ENCODE measurements at regions not wholly inside any gene's neighbourhood (a gene's known extent, or its start where the extent isn't known, plus 50 kb on each side); places are given as distances from the start of the nearest gene placed in this dataset.
"Not testable (repeated sequence)": the region's sequence is repeated elsewhere in the genome, so short reads cannot be mapped to it uniquely, and the experiment has no call there.

DNA sequence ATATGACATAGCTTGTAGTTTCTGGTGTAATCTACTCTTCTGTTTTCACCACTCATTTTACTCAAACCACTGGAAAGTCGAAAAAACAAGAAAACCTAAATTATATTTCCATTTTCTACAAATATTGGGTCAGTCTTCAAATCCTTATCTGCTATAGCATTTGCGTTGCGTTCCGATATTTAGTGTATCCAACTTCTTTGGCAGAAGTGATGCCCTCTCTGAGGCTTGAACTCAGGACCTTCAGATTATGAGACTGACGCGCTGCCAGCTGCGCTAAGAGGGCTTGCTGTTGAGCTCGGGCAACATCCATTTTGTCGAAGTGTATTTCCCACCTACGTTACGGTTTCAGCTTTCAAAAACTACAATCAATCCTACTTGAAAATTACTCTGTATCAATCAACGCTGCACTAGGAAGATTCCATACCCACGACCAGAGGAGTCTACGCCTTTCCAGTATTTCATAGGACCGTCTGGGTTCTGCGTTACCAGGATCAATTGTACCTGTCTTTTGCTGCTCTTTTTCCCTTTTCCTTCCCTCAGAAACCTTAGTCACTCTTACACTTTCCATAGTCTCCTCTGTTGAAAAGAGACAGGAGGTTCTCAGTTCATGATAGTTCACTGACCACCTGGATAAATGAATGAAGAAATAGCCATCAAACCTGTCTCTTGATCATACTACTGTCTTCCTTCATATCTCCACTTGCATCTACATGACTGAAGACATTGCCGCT, 140.5 kb upstream of the ZNF322 start:
- not testable (repeated sequence) for DNase-seq (ENCODE audit: low spot score)

DNA sequence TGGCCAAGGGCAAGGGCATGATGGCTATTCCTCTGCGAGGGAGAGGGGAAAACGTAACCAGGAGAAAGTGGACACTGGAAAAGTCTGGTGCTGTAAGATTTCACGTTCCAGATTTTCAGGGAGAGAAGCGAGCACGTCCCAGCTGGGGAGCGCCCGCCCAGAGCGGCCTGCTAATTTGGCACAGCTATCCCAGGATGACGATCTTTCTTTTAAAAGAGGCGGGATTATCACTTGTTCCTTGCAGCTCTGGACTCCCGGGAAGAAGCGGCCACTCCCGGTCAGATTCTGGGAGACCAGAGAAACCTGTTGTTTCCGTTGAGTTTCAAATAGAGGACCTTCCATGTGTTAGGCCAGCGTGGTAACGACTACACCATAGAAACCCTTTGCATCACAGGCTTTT, 144.2 kb upstream of the ZNF322 start:
- DNase-seq (ENCODE audit: low spot score): not testable (repeated sequence)

DNA sequence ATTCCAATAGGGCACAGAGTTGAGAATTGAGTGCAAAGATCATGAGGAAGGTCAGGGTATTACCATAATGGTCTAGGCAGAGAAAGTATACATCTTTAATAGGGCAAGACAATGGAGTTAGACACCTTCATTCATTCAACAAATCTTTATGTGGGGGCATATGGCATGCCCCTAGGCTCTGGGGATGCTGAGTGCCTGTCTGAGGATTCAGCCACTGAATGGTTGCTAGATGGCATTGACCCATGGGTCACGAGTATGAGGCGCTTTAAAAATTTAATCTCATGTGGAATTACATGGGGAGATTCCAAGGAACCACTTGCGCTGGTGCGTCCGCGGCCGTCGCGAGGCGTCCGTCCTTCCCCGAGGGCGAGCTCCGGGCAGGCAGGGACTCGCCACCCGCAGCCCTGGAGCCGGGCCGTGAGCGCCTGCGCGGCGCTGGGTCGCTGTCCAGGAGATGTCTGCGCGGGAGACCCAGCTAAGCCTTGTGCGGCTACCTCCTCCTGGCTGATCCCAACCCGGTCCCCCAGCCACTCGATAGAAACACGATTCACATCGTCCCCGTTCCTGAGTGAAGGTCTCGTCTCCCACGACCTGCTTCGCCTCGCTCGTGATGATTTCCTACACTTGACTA, 152.1 kb upstream of the ZNF322 start:
- DNase-seq (ENCODE audit: low spot score): not testable (repeated sequence)

DNA sequence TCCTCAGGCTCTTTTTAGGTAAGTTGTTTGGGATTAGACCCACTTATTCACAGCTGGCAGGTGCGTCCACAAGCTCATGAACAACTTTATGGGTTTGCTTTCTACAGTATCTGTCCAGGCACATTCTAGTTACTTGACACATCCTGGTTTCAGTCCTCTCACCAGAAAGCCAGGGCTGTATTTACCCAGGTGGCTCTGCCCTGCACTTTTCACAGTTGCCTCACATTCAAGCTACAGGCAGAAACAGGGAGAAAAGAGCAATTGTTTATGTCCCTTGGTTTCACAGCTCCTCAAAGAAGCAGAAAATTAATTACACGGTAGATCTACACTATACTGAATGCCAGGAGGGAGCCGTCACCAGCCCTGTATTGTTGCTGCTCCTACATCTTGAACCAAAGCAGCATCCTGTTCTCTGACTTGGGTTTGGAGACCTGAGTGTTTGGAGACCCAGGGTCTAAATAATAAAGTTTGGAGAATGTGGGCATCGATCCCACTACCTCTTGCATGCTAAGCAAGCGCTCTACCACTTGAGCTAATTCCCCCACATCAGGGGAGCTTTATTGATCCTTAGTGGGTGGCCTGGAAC, 159.2 kb upstream of the ZNF322 start:
- DNase-seq (ENCODE audit: low spot score): not testable (repeated sequence)

DNA sequence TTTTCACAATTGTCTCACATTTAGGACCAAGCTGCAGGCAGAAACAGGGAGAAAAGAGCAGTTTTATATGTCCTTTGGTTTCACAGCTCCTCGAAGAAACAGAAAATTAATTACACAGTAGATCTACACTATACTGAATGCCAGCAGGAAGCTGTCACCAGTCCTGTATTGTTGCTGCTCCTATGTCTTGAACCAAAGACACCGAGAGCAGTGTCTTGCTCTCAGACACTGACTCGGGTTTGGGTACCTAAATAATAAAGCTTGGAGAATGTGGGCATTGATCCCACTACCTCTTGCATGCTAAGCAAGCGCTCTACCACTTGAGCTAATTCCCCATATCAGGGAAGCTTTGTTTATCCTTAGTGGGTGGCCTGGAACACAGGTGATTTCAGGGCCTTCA, 168.4 kb upstream of the ZNF322 start:
- not testable (repeated sequence) for DNase-seq (ENCODE audit: low spot score)

DNA sequence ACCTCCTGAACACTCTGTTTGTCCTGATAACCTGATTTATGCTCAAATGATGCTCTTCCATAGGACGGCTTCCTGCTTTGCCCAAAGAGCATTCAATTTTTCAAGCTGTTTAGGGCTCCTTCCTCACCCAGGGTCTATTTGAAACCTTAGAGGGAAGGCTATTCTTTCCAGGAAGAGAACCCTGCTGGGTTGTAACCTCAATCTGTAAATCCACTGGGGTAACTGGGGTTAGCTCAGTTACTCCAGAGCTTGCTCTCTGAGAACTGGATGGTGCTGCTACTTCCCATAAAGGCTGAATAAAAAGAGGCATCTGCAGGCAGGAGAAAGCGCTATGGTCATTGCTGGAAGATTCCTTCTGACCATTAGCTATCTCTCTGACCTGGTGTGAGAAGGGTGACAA, 169.9 kb upstream of the ZNF322 start:
- DNase-seq (ENCODE audit: low spot score): not testable (repeated sequence)

DNA sequence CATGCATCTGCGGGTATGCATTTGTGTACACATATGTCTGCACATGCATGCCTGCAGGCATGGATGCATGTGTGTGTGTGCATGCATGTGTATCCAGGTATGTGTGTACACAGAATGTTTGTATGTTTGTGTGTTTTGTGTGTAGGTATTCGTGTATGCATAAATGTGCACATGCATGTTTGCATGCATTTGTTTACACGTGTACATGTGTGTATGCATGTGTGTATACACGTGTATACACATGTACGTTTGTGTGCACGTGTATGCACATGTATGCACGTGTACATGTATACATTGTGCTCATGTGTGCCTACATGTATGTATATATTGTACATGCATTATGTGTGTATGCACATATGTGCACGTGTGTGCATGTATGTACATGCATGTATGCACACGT, 171.4 kb upstream of the ZNF322 start:
- DNase-seq (ENCODE audit: low spot score): not testable (repeated sequence)

DNA sequence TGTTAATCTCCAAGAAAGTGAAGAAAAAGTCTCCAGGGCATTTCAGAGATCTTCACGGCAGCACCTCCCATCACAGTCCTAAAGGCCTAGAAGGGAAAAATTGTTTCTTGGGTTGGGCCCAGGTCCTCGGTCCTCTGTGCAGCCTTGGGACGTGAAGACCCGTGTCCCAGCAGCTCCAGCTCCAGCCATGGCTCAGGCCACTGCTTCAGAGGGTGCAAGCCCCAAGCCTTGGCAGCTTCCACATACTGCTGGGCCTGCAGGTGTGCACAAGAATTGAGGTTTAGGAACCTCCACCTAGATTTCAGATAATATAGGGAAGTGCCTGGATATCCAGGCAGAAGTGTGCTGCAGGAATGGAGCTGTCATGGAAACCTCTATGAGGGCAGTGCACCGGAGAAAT, 176.2 kb upstream of the ZNF322 start:
- DNase-seq (ENCODE audit: low spot score): not testable (repeated sequence)

DNA sequence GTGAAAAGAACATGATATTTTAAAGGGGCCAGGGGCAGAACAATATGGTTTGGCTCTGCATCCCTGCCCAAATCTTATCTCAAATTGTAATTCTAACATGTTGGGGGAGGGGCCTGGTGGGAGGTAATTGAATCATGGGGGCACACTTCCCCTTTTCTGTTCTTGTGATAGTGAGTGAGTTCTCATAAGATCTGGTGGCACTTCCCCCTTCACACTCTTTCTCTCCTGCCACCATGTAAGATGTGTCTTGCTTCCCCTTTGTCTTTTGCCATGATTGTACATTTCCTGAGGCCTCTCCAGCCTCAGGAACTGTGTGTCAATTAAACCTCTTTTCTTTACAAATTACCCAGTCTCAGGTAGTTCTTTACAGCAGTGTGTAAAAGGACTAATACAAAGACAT, 177.1 kb upstream of the ZNF322 start:
- not testable (repeated sequence) for DNase-seq (ENCODE audit: low spot score)

DNA sequence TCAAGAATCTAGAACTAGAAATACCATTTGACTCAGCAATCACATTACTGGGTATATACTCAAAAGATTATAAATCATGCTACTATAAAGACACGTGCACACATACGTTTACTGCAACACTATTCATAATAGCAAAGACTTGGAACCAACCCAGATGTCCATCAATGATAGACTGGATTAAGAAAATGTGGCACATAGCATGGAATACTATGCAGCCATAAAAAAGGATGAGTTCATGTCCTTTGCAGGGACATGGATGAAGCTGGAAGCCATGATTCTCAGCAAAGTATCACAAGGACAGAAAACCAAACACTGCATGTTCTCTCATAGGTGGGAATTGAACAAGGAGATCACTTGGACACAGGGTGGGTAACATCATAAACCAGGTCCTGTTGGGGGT, 185.3 kb upstream of the ZNF322 start:
- DNase-seq (ENCODE audit: low spot score): not testable (repeated sequence)

DNA sequence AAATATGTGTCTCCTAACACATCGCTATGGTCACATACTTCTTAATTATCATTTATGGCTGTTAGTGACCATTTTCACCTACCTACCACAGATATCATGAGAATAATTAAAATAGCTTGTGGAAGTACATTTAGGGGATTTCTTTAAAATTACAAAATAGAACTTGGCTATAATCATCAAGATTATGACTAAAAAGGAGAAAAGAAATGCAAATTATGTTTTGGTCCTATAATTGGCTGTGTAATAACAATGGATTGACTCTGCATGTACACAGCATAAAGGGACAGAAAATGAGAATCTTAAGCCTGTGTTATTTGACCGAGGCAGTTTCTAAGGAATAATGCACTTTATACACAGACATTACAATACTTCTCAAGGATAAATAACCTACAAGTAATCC, 197.7 kb upstream of the ZNF322 start:
- DNase-seq (ENCODE audit: low spot score): not testable (repeated sequence)

DNA sequence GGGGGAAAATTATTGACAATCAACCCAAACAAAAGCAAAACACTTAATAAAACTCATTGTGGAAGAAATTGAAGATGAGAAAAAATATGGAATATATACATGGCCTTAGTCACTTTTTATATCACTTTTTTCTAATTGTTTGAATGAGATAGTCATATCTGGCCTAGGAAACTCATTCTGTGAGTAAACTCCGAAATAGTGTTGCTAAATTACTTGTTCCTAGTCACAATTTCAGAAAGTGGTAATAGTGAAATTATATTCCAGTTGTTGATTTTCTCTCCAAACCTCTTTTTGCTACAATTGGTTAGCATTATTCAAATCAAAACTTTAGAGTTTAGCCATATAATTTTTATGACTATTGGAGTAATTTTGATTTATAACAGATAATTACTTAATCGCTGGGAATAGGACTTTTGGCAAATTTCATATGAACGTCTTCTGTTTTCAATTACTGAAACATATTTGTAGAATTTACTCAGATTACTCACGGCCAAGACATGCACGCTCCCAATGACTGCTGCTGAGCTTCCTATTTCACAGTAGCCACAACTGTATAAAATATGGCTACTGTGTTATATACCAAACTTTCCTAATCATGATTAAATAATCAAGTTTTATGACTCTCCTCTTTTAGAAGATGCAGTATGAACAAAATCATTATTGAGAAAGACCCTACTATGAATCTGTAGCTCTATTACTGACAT, 199.7 kb upstream of the ZNF322 start:
- peak; percentile 0 for DNase-seq (ENCODE audit: low spot score)

DNA sequence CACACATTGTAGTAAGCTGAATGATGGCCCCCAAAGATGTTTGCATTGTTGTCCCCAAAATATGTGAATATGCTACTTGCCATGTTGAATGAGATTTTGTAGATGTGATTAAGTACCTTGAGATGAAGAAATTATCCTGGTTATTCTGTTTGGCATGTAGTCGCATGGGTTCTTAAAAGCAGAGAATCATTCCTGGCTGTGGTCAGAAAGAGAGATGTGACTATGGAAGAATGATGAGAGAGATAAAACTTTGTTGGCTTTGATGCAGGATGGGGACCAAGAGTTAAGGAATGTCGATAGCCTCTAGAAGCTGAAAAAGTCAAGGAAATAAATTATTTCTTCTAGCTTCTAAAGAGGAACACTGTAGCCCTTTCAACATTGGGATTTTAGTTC, 200.2 kb upstream of the ZNF322 start:
- not testable (repeated sequence) for DNase-seq (ENCODE audit: low spot score)

DNA sequence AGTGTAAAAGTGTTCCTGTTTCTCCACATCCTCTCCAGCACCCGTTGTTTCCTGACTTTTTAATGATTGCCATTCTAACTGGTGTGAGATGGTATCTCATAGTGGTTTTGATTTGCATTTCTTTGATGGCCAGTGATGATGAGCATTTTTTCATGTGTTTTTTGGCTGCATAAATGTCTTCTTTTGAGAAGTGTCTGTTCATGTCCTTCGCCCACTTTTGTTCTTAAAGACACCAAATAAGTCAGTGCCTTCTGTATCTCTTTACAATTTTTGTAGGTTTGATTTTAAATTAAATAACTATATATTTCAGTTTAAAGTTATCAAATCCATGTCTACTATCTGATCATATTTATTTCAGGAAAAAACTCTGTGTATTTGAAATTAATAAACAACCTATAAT, 202.4 kb upstream of the ZNF322 start:
- DNase-seq (ENCODE audit: low spot score): not testable (repeated sequence)

DNA sequence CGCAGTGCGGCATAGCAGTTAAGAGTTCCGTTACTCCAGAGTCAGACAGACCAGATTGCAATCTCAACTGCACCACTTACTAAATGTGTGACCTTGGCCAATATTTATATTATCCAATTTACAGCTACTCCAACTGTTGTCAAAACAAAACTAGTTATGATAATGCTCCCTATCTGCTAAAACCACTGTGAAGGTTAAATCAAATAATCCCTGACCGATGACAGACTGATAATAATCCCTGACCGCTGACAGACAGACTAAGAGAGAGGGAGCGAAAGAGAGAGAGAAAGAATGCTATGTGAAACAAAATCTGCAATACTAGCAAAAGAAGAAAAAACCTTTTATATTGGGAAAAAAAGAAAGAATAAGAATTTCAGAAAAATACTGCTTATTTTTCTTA, 204.1 kb upstream of the ZNF322 start:
- DNase-seq (ENCODE audit: low spot score): not testable (repeated sequence)

DNA sequence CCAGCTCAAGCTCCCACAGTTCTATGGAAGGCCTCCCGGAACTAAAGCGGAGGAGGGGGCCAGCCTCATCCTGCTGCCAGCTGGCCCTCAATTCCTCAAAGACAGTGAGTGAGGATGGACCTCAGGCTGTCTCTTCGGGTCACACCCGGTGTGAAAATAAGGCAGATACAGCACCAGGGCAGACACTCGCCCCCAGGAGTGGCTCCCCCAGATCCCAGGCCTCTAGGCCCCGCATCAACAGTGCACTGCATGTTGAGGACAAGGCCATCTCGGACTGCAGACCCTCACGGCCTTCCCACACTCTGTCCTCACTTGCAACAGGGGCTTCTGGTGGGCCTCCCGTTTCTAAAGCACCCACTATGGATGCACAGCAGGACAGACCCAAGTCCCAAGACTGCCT, 239.2 kb upstream of the ZNF322 start:
- not testable (repeated sequence) for DNase-seq (ENCODE audit: low spot score)

DNA sequence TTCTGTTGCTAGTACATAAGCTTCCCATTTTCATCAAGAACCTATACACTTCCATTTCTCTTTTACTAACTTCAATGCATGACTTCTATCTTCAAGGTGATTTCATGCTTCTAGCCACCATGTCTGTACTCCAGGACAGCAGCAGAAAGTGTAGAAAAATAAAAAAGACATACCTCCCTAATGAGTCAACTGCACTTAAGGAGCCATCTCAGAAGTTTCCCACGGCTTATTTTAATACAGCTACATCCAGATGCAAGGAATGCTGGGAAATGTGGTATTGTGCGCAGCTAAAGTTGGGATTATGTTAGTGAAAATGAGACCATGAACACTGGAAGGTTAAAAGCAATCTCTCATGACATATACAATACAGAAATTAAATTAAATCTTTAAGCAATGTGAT, 264.7 kb upstream of the ZNF322 start:
- DNase-seq (ENCODE audit: low spot score): not testable (repeated sequence)

DNA sequence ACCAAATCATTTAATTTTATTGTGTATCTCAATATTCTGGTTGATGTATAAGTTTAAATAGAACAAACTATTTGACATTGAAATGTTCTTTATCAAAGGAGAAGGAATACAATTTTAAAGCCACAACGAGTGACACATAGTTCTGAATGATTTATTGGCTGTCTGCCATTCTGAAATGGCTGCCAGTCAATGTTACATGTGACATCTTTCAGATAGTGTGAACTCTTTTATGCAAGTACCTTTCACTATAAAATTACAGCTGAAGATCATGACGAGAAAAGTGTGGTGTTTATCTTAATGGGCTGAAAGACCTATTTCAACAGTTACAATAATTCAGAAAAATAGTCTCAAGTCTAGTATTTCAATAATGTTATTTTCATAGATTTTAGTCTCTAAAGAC, 268.6 kb upstream of the ZNF322 start:
- DNase-seq (ENCODE audit: low spot score): not testable (repeated sequence)

DNA sequence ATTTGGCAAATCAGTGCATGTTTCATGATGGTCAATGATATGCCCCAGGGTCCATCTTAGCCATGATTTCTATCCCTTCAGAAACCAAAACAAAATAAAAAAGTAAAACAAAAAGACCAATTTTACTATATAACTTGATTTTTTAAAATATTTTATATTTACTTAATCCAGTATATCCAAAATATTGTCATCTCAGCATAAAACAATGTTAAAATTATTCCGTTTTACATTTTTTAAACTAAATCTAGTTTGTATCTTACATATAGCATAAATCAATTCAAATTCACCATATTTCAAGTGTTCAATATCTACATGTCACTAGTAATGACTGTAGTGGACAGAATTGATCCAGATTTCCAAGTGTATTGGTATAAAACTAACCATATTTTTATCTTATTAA, 277.7 kb upstream of the ZNF322 start:
- DNase-seq (ENCODE audit: low spot score): not testable (repeated sequence)

DNA sequence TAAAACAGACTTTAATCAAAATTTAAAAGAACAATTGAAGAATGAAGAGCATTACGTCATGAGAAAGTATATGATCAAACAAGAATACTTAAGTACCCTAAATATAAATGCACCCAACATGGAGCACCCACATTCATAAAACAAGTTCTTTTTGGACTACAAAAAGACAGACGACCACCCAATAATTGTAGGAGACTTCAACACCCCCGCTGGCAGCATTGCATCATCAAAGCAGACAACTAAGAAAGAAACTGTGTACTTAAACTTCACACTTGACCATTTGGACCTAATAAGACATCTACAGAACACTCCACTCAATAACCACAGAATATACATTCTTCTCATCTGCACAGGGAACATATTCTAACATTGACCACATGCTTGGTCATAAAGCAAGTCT, 291.7 kb upstream of the ZNF322 start:
- DNase-seq (ENCODE audit: low spot score): not testable (repeated sequence)

DNA sequence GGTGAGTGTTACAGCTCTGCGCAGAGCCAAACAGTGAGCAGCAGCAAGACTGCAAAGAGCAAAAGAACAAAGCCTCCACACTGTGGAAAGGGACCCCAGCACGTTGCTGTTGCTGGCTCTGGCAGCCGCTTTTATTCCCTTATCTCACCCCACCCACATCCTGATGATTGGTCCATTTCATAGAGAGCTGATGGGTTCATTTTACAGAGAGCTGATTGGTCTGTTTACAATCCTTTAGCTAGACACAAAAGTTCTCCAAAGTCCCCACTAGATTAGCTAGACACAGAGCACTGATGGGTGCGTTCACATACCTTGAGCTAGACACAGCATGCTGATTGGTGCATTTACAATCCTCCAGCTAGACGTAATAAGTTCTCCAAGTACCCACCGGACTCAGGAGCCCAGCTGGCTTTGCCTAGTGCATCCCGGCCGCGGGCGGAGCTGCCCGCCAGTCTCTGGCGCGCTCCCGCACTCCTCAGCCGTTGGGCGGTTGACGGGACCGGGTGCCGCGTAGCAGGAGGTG, 291.4 kb upstream of the PRSS16 start:
- DNase-seq (ENCODE audit: low spot score): not testable (repeated sequence)

DNA sequence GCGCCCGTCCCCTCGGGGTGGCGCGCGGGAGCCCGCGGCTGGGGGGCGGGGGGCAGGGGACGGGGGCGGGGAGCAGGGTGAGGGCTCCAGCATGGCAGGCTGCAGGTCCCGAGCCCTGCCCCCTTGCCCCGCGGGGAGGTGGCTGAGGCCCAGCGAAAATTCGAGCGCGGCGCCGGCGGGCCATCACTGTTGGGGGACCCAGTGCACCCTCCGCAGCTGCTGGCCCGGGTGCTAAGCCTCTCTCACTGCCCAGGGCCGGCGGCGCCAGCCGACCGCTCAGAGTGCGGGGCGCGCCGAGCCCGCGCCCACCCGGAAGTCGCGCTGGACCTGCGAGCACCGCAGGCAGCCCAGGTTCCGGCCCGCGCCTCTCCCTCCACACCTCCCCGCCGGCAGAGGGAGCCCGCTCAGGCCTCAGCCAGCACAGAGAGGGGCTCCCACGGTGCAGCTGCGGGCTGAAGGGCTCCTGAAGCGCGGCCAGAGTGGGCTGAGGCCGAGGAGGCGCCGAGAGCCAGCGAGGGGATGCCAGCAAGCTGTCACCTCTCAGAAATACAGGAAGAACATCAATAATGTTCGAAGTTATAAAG, 290.8 kb upstream of the PRSS16 start:
- DNase-seq (ENCODE audit: low spot score): not testable (repeated sequence)
